ENCODE measurements at regions not wholly inside any gene's neighbourhood (a gene's known extent, or its start where the extent isn't known, plus 50 kb on each side); places are given as distances from the start of the nearest gene placed in this dataset.

DNA sequence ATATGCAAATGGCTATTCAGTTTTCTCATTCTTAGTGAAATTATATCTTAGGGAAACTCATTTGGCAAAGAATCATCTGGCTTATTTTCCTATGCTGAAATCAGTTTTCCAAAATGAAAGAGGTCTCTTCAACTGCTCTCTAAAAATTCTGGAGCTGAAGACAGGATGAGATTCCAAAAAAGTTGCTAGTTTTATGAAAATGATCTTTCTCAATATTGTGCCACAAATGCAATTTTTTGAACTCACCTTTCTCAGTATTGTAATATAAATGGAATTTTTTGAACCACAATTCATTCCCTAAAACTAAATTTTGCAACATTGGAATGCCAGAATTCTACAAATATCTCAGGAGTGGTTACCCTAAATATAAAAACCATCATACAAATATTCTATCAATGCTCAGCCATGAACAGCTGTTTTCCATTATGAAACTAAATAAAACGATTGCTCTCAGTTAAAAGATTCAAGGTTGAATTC is 147.7 kb upstream of the PKDCC start:
- 4% methylated on average over 1 of the region's 1 CpG for WGBS (ENCODE audit: insufficient coverage, insufficient replicate concordance, low lambda C conversion rate, missing lambda C conversion rate)
- FAIRE-seq: no peak
- H3K36me3 ChIP-seq (ENCODE audit: control insufficient read depth in 2 of 2, insufficient read depth in 2 of 2, low read length in 1 of 2): no peaks in the 10 kb centered on the region

DNA sequence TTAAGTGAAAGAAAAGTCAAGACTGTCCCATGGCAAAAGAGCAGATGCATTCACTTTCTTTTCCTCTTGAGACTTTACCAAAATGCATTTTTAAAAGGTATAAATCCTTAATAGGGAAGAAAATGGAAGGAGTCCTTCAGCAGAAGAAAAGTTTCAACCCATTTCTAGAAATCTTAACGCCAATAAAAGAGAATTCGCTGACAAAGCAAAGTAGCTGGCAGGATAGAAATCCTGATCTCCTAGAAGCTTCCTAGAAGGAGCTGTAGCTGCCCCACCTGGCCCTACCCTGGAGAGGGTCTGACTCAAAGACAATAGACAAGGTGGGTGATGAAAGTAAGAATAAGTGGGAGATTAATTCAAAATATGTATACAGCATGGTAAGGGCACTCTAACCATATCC is 144.9 kb upstream of the PKDCC start:
- H3K79me2 ChIP-seq (ENCODE audit: control insufficient read depth, insufficient read depth, low read length): no peaks in the 10 kb centered on the region
- H3K9ac ChIP-seq (ENCODE audit: control insufficient read depth, insufficient read depth, low read length): no peak overlapping the region
- TF ChIP-seq CBFB (IDR thresholded peaks at IDR 0.05; ENCODE audit: low read depth): no peak
- TF ChIP-seq RAD21 (IDR thresholded peaks at IDR 0.05; ENCODE audit: insufficient read depth, low read depth, low read length): no peak
- H3K4me1 ChIP-seq (ENCODE audit: control insufficient read depth, insufficient read depth, low read length): no peaks in the 10 kb centered on the region
- no peaks in the 10 kb centered on the region for H4K20me1 ChIP-seq (ENCODE audit: control insufficient read depth, insufficient read depth)
- ATAC-seq (no peak), DNase-seq (ENCODE audit: low read depth, low spot score) (no peak), FAIRE-seq (no peak)
- no peak overlapping the region for H2AFZ ChIP-seq (ENCODE audit: control insufficient read depth, low read depth, low read length)
- H3K9me3 ChIP-seq (replicated peaks; ENCODE audit: control insufficient read depth, insufficient read depth, low read length): no peaks in the 10 kb centered on the region
- H3K4me3 ChIP-seq: no peak overlapping the region
- ChIA-PET POLR2A (no interaction called here), RAD21 (ENCODE audit: unreplicated experiment) (no interaction called here), CTCF (no interaction called here), SMC1A (ENCODE audit: uncharacterized antibody, unreplicated experiment) (interaction anchor here (0.6 kb wide), 1 partner anchor 269 kb away, joined by 3 read pairs; no protein-coding TSS in a partner anchor)
- in situ Hi-C loops (cut with MboI): no loop called here
- no peaks in the 10 kb centered on the region for H3K36me3 ChIP-seq (ENCODE audit: control insufficient read depth in 2 of 2, insufficient read depth in 2 of 2, low read length in 1 of 2)
- peaks cover 0 to 1% of the 10 kb centered on the region in 2 experiments; a peak in 1 of 4 replicates for H3K27me3 ChIP-seq (replicated peaks in 1 of 2; ENCODE audit: control insufficient read depth in 2 of 2, insufficient read depth in 2 of 2, low read length in 1 of 2)
- no peak overlapping the region for H3K4me2 ChIP-seq (ENCODE audit: control insufficient read depth, insufficient read depth)
- intact Hi-C loops (cut with micrococcal nuclease; ENCODE audit: unreplicated experiment): no loop called here
- H3K27ac ChIP-seq (ENCODE audit: control insufficient read depth, insufficient read depth): no peak overlapping the region
- 28% methylated on average over 2 of the region's 2 CpGs for WGBS (ENCODE audit: insufficient coverage, insufficient replicate concordance, low lambda C conversion rate, missing lambda C conversion rate)
- BruUV-seq (replicated peaks): no TSS peak

More for the DNA sequence above, 147.7 kb upstream of the PKDCC start:
- Histone ChIP-seq H3K9me3 (replicated peaks; ENCODE audit: control insufficient read depth, insufficient read depth, low read length) (no peaks in the 10 kb centered on the region), H3K79me2 (ENCODE audit: control insufficient read depth, insufficient read depth, low read length) (no peaks in the 10 kb centered on the region), H3K9ac (ENCODE audit: control insufficient read depth, insufficient read depth, low read length) (no peak overlapping the region), H3K4me3 (no peak overlapping the region), H3K4me1 (ENCODE audit: control insufficient read depth, insufficient read depth, low read length) (peaks cover 6% of the 10 kb centered on the region), H3K27ac (ENCODE audit: control insufficient read depth, insufficient read depth) (no peak overlapping the region), H4K20me1 (ENCODE audit: control insufficient read depth, insufficient read depth) (no peaks in the 10 kb centered on the region), H3K4me2 (ENCODE audit: control insufficient read depth, insufficient read depth) (no peak overlapping the region), H3K27me3 (replicated peaks in 1 of 2; ENCODE audit: control insufficient read depth in 2 of 2, insufficient read depth in 2 of 2, low read length in 1 of 2) (no peaks in the 10 kb centered on the region; a peak in 1 of 4 replicates), H2AFZ (ENCODE audit: control insufficient read depth, low read depth, low read length) (no peak overlapping the region)
- in situ Hi-C loops (cut with MboI) (no loop called here), intact Hi-C loops (cut with micrococcal nuclease; ENCODE audit: unreplicated experiment) (no loop called here)
- CTCF ChIA-PET: no interaction called here
- RAD21 ChIA-PET (ENCODE audit: unreplicated experiment): no interaction called here
- ATAC-seq (no peak), DNase-seq (ENCODE audit: low read depth, low spot score) (no peak)
- TF ChIP-seq MTA3 (IDR thresholded peaks at IDR 0.05; ENCODE audit: borderline replicate concordance, low read length) (no peak), ZSCAN29 (IDR thresholded peaks at IDR 0.05) (no peak), HCFC1 (IDR thresholded peaks at IDR 0.05; ENCODE audit: low read length) (no peak), EGR1 (IDR thresholded peaks at IDR 0.05; ENCODE audit: borderline replicate concordance in 1 of 2, low read depth in 2 of 2, low read length in 2 of 2) (no peak), TBL1XR1 (IDR thresholded peaks at IDR 0.05; ENCODE audit: low read depth, low read length) (no peak), IKZF1 (conservative IDR thresholded peaks at IDR 0.05) (no peak), TAF1 (IDR thresholded peaks at IDR 0.05; ENCODE audit: borderline replicate concordance, low read depth, low read length) (no peak), SMAD1 (IDR thresholded peaks at IDR 0.05; ENCODE audit: low read depth, partially characterized antibody) (no peak), TARDBP (IDR thresholded peaks at IDR 0.05; ENCODE audit: borderline replicate concordance) (no peak), GATAD2B (conservative IDR thresholded peaks at IDR 0.05; ENCODE audit: low read depth) (no peak), LARP7 (IDR thresholded peaks at IDR 0.05) (no peak), YY1 (IDR thresholded peaks at IDR 0.05; ENCODE audit: low read depth, low read length) (no peak), EZH2 (IDR thresholded peaks at IDR 0.05; ENCODE audit: borderline replicate concordance, control insufficient read depth, low read depth, low read length) (no peak)
- TF ChIP-seq, protein P1, sequence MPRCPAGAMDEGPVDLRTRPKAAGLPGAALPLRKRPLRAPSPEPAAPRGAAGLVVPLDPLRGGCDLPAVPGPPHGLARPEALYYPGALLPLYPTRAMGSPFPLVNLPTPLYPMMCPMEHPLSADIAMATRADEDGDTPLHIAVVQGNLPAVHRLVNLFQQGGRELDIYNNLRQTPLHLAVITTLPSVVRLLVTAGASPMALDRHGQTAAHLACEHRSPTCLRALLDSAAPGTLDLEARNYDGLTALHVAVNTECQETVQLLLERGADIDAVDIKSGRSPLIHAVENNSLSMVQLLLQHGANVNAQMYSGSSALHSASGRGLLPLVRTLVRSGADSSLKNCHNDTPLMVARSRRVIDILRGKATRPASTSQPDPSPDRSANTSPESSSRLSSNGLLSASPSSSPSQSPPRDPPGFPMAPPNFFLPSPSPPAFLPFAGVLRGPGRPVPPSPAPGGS (IDR thresholded peaks at IDR 0.05; ENCODE audit: borderline replicate concordance, insufficient read depth, low read depth, low read length, poor library complexity, severe bottlenecking): no peak
- SMC1A ChIA-PET (ENCODE audit: uncharacterized antibody, unreplicated experiment): no interaction called here
- POLR2A ChIA-PET: no interaction called here
- no TSS peak for BruUV-seq (replicated peaks)

Measured in GM12878 (cell line).